ENCODE measurements at regions not wholly inside any gene's neighbourhood (a gene's known extent, or its start where the extent isn't known, plus 50 kb on each side); places are given as distances from the start of the nearest gene placed in this dataset.

GRCh38 chr11:80309301-80309700 lies 868.5 kb upstream of the TENM4 start:
- H3K27me3 ChIP-seq = no peaks in the 10 kb centered on the region
- H3K9me3 ChIP-seq (ENCODE audit: low read depth) = no peaks in the 10 kb centered on the region
- no peak overlapping the region for H3K4me3 ChIP-seq
- no peaks in the 10 kb centered on the region for H3K9me2 ChIP-seq (replicated peaks; ENCODE audit: insufficient read depth)
- H2AFZ ChIP-seq = no peak overlapping the region
- H3K79me2 ChIP-seq = no peaks in the 10 kb centered on the region
- TF ChIP-seq CTCF (IDR thresholded peaks at IDR 0.05; ENCODE audit: poor library complexity) (no peak), EZH2 (IDR thresholded peaks at IDR 0.05; ENCODE audit: borderline replicate concordance) (no peak), EZH2phosphoT487 (IDR thresholded peaks at IDR 0.05; ENCODE audit: low read depth, severe bottlenecking, unreplicated experiment) (no peak)
- no peaks in the 10 kb centered on the region for H3K4me1 ChIP-seq (ENCODE audit: insufficient read depth)
- H3K36me3 ChIP-seq (replicated peaks; ENCODE audit: insufficient read depth, low read depth) = no peaks in the 10 kb centered on the region
- no peak overlapping the region for H3K27ac ChIP-seq
- DNase-seq (ENCODE audit: low spot score) = no peak
- H4K20me1 ChIP-seq (ENCODE audit: insufficient read depth, poor library complexity, severe bottlenecking) = no peaks in the 10 kb centered on the region
- H3K4me2 ChIP-seq = no peak overlapping the region

GRCh38 chr11:80307676-80308075 lies 866.8 kb upstream of the TENM4 start:
- TF ChIP-seq CTCF (IDR thresholded peaks at IDR 0.05; ENCODE audit: poor library complexity) (no peak), EZH2 (IDR thresholded peaks at IDR 0.05; ENCODE audit: borderline replicate concordance) (no peak), EZH2phosphoT487 (IDR thresholded peaks at IDR 0.05; ENCODE audit: low read depth, severe bottlenecking, unreplicated experiment) (no peak)
- no peaks in the 10 kb centered on the region for H3K79me2 ChIP-seq
- H3K9me3 ChIP-seq (ENCODE audit: low read depth) = no peaks in the 10 kb centered on the region
- no peak overlapping the region for H3K4me3 ChIP-seq
- H3K36me3 ChIP-seq (replicated peaks; ENCODE audit: insufficient read depth, low read depth) = no peaks in the 10 kb centered on the region
- H3K27me3 ChIP-seq = no peaks in the 10 kb centered on the region
- H3K4me2 ChIP-seq = no peak overlapping the region
- 93% methylated on average over 2 of the region's 2 CpGs for WGBS (ENCODE audit: low lambda C conversion rate, missing lambda C conversion rate)
- H4K20me1 ChIP-seq (ENCODE audit: insufficient read depth, poor library complexity, severe bottlenecking) = no peaks in the 10 kb centered on the region
- DNase-seq (ENCODE audit: low spot score) = no peak
- H2AFZ ChIP-seq = no peak overlapping the region
- no peaks in the 10 kb centered on the region for H3K4me1 ChIP-seq (ENCODE audit: insufficient read depth)
- H3K27ac ChIP-seq = no peak overlapping the region
- H3K9me2 ChIP-seq (replicated peaks; ENCODE audit: insufficient read depth) = no peaks in the 10 kb centered on the region

- no peak overlapping the region for H3K4me3 ChIP-seq
- no peaks in the 10 kb centered on the region for H3K27me3 ChIP-seq
- no peak for DNase-seq (ENCODE audit: low spot score)
- H3K4me2 ChIP-seq = no peak overlapping the region
- no peaks in the 10 kb centered on the region for H3K9me2 ChIP-seq (replicated peaks; ENCODE audit: insufficient read depth)
- no peak overlapping the region for H2AFZ ChIP-seq
- TF ChIP-seq EZH2 (IDR thresholded peaks at IDR 0.05; ENCODE audit: borderline replicate concordance) (no peak), EZH2phosphoT487 (IDR thresholded peaks at IDR 0.05; ENCODE audit: low read depth, severe bottlenecking, unreplicated experiment) (no peak), CTCF (IDR thresholded peaks at IDR 0.05; ENCODE audit: poor library complexity) (no peak)
- no peaks in the 10 kb centered on the region for H3K4me1 ChIP-seq (ENCODE audit: insufficient read depth)
- H4K20me1 ChIP-seq (ENCODE audit: insufficient read depth, poor library complexity, severe bottlenecking) = no peaks in the 10 kb centered on the region
- H3K79me2 ChIP-seq = no peaks in the 10 kb centered on the region
- H3K36me3 ChIP-seq (replicated peaks; ENCODE audit: insufficient read depth, low read depth) = no peaks in the 10 kb centered on the region
- H3K9me3 ChIP-seq (ENCODE audit: low read depth) = no peaks in the 10 kb centered on the region
- no peak overlapping the region for H3K27ac ChIP-seq
- 65% methylated on average over 5 of the region's 5 CpGs for WGBS (ENCODE audit: low lambda C conversion rate, missing lambda C conversion rate)
These were observed 857.2 kb upstream of the TENM4 start for GRCh38 chr11:80297858-80298632.
